Tongue (tissue), 1 donor: ENCODE measurements at regions not wholly inside any gene's neighbourhood (a gene's known extent, or its start where the extent isn't known, plus 50 kb on each side); places are given as distances from the start of the nearest gene placed in this dataset.
A peak's percentile ranks its signal among the peaks of the same experiment; 100 is the strongest.

Experiments
- DNase-seq: peaks from one replicate; pipeline ENCODE4 v3.0.0-alpha.2; 2015

DNA sequence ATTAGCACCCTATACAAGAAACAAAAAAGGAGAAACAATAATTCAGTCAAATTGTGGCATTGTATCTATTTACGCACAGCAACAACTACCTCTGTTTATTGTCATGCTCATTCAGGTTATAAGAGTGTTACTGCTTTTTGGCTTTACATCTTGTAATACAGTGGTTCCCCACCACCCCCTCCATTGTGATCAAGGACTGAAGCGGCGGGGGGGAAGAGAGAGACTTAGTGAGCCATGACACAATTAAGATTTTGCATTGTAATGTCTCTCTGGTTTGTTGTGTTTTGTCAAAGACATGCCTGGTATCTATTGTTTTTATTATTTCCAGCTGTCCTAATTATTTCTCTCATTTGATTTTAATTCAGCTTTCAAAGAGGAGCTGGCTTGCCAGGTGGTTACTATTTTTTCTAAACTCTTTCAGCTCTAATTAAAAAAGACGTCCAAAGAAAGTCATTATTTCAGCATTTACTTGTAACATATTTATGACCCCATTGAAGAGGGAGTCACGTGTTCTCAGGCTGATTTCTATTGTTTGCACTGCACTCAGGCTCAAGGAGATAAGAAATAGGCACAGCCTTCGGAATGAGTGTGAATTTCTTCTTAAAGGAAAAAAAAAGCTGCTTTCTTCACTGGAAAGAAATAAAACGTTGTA is 234.4 kb upstream of the TBL1XR1 start:
- DNase-seq, result no peak

DNA sequence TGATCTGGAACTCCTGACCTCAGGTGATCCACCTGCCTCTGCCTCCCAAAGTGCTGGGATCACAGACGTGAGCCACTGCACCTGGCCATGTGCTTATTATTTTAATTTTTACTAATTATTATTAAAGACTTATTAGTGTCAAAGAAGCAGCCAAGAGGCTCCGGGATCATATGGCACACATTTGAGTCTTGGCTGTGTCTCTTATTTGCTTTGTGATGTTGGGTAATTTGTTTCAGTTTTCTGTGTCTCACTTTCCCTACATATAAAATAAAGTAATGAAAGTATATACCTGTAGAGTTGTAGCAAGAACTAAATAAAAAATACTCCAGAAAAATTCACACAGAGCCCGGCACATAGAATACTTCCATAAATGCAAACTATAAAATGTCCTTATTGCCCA is 238.0 kb upstream of the TBL1XR1 start:
- no peak for DNase-seq

- no peak for DNase-seq
These were observed 240.4 kb upstream of the TBL1XR1 start for GRCh38 chr3:177437513-177438337.

DNA sequence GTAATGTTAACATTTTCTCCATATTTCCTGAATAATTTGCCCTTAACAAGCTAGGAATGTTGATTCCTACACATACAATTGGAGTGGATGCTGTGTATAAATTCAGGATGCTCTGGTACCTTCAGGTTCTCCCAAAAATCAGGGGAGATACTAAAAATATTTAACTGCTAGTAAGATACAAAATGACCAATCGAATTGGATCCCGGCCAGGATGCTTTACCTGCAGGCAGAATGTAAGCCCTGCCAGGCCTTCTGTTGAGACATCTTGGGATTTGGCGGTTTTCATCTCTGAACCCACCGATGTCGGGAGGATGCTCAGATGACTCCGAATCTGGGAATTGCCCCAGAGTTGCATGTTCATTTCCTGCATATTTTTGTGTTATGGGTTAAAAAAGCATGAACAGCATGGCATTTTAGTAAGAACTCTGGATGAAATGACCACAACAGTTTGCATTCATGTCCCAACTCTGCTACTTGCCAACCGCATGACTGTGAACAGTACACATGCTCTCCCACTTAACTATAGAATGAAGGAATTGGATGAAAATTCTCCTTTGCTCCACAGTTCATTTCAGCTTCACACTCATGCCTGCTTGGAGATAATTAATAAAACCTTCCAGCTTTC is 241.4 kb upstream of the TBL1XR1 start:
- DNase-seq, result no peak

GRCh38 chr3:177439694-177440269 is 242.5 kb upstream of the TBL1XR1 start:
- no peak for DNase-seq

GRCh38 chr3:177440456-177441104 is 243.3 kb upstream of the TBL1XR1 start:
- DNase-seq, result no peak

GRCh38 chr3:177441276-177441812 is 244.1 kb upstream of the TBL1XR1 start:
- no peak for DNase-seq

DNA sequence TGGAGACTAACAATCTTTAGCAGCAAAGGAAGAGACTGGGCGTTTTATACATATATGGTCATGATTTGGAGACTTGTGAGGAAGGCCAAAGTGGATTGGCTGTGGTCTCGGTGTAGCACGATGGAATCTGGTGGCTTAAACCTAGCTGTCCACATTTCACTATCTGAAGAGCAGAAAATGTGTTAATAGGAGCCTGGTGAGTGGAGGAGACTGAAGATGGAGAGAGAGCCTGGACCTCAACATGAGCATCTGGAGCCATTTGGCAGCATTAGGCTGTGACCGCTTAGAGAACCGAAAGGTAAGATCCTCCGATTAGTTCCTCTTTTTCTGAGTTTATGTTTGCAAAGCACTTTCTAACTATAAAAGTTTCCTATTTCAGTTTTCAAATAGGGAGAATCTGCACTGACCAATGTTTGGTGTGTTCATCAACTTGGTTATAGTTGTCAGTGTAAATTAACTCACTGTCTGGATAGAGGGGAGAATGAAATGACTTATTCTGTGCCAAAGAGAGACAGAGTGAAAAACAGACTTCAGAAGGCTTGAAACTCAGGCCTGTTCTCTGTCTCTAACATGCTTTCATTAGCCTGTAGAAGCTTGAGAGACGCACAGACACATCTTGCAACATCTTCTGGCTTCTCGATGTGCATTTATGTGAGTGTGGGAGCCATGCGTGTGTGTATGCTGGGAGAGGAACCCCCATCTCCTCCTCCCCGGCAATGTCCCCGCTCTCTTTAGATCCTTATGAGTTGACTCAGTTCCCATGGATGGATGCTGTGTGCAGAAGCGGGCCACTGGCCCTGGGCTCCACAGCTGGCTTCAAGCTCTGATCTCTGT is 244.7 kb upstream of the TBL1XR1 start:
- peak; percentile 76 for DNase-seq

DNA sequence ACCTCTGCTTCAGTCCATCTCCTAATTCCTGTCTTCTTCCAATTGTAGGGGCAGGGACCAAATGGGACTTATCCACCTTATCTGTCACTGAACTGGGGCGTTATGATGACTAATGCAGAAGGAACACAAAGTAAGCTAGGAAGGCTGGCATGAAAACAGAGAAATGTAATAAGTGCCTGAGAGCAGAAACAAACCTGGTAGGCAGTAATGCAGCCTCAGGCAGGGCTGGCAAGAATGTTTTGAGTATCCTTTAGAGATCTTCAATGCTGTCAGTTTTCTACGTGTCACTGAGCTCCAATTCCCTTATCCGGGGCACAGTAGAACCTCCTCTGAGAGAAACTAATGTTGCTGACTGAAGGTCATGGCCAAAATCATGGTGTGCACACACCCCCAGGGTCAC is 246.2 kb upstream of the TBL1XR1 start:
- no peak for DNase-seq

DNA sequence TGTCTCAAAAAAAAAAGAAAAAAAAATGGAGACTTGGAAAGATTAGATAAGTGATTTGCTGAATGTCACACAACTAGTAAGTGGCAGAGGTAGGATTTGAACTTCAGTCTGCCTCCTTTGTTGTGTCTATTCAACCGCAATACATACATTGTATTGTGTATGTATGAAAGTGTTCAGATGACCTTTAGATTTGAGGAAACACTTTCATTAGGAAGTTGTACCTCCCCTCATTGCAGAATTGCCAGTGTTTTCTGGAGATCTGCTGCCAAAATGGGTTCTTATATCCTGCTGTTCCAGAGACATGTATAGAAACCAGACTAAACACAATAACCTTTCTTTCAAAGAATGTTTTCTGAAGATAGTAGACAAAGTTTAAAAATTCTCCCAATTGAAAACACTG is 247.4 kb upstream of the TBL1XR1 start:
- DNase-seq, result no peak

- DNase-seq, result no peak
These were observed 248.3 kb upstream of the TBL1XR1 start for GRCh38 chr3:177445549-177445948.

GRCh38 chr3:177446165-177446601 is 248.9 kb upstream of the TBL1XR1 start:
- DNase-seq, result no peak

GRCh38 chr3:177447938-177448337 is 250.7 kb upstream of the TBL1XR1 start:
- peak; percentile 50 for DNase-seq

- DNase-seq, result no peak
These were observed 251.7 kb upstream of the TBL1XR1 start for GRCh38 chr3:177448987-177449359.

GRCh38 chr3:177449360-177450006 is 252.2 kb upstream of the TBL1XR1 start:
- DNase-seq, result no peak

DNA sequence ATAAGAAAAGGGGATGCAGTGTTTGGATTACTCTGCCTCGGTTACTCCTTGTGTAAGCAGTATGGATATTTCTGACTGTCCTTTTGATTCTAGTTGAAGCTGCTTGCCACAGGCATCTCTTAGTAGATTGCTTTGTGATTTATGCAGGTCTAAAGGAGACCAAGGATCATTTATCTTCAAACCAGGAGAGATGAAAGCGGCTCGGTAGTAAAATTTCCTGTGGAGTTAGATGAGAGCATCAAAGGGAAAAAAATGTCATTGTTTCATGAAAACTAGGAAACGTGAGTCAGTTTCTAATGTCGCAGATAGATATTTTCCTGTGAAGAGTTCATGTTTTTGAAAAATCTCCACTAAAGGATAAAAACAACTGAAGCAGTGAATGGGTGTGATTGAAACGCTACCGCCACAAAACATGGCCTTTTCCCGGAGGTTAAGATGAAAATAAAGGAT is 254.0 kb upstream of the TBL1XR1 start:
- DNase-seq, result peak; percentile 37

GRCh38 chr3:177451864-177452830 is 254.9 kb upstream of the TBL1XR1 start:
- peak; percentile 90 for DNase-seq

DNA sequence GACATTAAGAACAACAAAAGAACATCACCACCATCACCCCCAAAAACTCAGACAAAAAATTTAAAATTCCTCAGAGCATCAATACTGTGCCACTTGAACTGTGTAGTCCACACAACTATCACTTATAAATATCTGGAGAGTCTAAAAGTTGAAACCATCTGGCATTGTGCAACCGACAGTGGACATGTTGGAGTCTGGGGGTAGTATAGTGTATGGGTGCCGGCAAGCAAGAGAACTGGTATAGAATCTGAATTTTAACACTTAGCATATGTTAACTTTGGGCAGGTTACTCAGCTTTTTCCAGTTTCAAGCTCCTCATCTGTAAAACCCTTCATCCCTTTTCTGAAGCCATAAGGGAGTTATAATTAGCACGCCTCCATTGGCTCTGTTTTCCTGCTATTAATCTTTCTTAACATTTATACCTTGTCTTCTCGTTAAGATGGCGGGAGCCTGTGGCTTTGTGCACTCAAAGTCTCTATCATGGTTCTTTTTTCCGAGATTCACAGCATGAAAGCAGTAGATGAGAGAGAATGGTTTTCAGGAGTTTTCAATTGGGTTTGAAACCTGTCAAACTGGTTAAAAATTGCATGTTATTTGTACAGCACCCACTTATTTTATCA is 255.7 kb upstream of the TBL1XR1 start:
- no peak for DNase-seq

- no peak for DNase-seq
These were observed 256.2 kb upstream of the TBL1XR1 start for GRCh38 chr3:177453451-177453844.
